Lower leg skin (tissue), 4 donors: ENCODE measurements at regions not wholly inside any gene's neighbourhood (a gene's known extent, or its start where the extent isn't known, plus 50 kb on each side); places are given as distances from the start of the nearest gene placed in this dataset.

Source experiments
- DNase-seq, 2 donors: peaks; one replicate each; pipeline ENCODE4 v3.0.0-alpha.2; 2019; ENCODE audit warnings: low spot score in 2 of 2
- H3K4me3 ChIP-seq: fragments of 200-600 bp; sonication (generic); 2 replicates; pipeline ENCODE4 v1.5.1; 2017; ENCODE audit warnings: mild to moderate bottlenecking, low read depth; ENCODE audit not compliant: poor library complexity, severe bottlenecking
- POLR2A ChIP-seq, 2 donors: fragments of 450-650 bp; IDR thresholded peaks; one replicate each; pipeline ENCODE4 v1.6.1; 2016 to 2017; ENCODE audit warnings: antibody characterized with exemption in 2 of 2, mild to moderate bottlenecking in 1 of 2, moderate library complexity in 1 of 2
- WGBS, 2 donors: methylation state at CpG; one replicate each; pipeline ENCODE4 v1.1.5; 2018; 5-methylcytosine and 5-hydroxymethylcytosine counted together
- intact Hi-C: fragments of 100-400 bp; cut with DNase I; formaldehyde crosslinking; loops from one replicate; pipeline ENCODE4 v1.15.0; 2023; ENCODE audit warnings: low total_unique reads
- TF ChIP-seq, protein P1 (sequence below), 3 donors: fragments of 450-650 bp; IDR thresholded peaks; one replicate each; pipeline ENCODE4 v1.5.1; 2016; ENCODE audit warnings: antibody characterized with exemption in 3 of 3, mild to moderate bottlenecking in 3 of 3, moderate library complexity in 2 of 3

DNA sequence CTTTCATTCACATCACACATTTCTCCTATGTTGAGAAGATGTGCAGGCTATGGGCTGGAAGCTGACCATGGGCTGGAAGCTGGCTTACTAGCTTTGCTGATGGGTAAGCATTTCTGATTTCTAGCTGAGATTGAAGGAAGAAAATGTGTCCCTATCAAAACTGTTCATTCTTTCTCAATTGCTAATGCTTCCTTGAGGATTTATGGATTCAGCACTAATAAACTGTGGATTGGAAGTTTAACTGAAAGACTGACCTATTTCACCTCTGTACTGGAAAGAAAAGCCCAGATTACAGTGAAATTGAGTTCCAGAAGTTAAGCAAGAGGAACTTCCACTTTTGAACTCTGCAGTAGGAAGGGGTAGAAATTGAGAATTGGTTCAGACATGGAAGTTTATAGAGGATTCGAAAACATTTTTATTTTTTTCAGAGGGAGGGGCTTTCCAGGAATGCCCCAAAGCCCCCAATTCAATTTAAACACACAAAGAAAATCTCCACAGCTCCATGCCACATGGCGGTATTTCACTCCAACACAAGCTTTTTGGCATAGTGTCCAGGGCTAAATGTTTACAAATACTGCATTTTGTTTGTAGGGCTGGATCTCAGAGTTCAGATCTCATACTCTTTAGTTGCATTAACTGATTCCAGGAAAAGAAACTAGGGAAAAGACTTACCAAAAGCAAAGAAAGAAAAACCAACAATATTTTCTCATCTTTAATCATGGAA lies 61.2 kb upstream of the ARGLU1 start:
- TF ChIP-seq POLR2A (IDR thresholded peaks at IDR 0.05), result no peak
- TF ChIP-seq, protein P1, sequence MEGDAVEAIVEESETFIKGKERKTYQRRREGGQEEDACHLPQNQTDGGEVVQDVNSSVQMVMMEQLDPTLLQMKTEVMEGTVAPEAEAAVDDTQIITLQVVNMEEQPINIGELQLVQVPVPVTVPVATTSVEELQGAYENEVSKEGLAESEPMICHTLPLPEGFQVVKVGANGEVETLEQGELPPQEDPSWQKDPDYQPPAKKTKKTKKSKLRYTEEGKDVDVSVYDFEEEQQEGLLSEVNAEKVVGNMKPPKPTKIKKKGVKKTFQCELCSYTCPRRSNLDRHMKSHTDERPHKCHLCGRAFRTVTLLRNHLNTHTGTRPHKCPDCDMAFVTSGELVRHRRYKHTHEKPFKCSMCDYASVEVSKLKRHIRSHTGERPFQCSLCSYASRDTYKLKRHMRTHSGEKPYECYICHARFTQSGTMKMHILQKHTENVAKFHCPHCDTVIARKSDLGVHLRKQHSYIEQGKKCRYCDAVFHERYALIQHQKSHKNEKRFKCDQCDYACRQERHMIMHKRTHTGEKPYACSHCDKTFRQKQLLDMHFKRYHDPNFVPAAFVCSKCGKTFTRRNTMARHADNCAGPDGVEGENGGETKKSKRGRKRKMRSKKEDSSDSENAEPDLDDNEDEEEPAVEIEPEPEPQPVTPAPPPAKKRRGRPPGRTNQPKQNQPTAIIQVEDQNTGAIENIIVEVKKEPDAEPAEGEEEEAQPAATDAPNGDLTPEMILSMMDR (IDR thresholded peaks at IDR 0.05), result no peak

DNA sequence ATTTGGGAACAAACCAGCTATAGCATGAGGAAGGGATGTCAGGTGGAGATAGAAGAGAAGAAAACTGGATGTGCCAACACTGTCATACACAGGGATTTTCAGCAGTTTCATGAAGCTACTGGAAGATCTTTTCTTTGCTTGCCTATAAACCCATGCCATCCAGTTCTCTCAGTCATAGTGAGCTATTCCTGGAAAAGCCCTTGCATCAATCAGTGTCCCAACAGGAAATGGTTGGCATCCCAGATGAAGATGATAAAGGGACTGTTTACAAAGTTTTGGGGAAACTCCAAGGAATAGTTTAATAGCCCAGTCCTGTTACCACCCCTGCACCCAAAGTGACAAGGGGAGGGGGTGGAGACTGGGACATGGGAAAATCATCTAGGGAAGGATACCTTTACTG lies 58.5 kb upstream of the ARGLU1 start:
- no peak for DNase-seq
- H3K4me3 ChIP-seq, result no peak overlapping the region
- TF ChIP-seq, protein P1 (IDR thresholded peaks at IDR 0.05), result no peak
- no peak for TF ChIP-seq POLR2A (IDR thresholded peaks at IDR 0.05)
- intact Hi-C loops, result no loop called here

More for the DNA sequence above, 61.2 kb upstream of the ARGLU1 start:
- H3K4me3 ChIP-seq, result no peak overlapping the region
- WGBS, 2 donors, result 60 to 86% methylated on average over 2 of the region's 2 CpGs
- intact Hi-C loops, result no loop called here
- DNase-seq, result peak in 1 of 2 donors; percentile 59

DNA sequence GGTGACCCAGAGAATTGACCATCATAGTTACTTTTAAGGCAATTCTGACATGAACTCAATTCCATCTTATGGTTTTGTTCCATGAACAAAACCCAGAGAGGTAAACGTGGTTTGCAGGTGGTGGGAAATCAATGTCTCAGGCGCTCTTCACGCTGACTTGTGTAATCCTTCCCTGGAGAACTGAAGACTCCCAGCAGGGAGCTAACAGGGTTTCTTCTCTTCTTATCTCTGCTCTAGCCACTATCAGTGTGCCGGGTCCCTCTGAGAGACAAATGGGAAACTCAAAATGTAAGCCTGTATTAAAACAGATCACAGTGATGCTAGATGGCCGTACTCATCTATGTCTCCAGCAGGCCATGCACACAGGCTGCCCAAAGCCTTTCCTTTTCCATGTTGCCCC lies 57.6 kb upstream of the ARGLU1 start:
- 92% methylated on average over 5 of the region's 5 CpGs for WGBS, 2 donors
- no peak overlapping the region for H3K4me3 ChIP-seq
- TF ChIP-seq POLR2A (IDR thresholded peaks at IDR 0.05), result no peak
- TF ChIP-seq, protein P1 (IDR thresholded peaks at IDR 0.05), result no peak
- no peak for DNase-seq
- intact Hi-C loops, result no loop called here

DNA sequence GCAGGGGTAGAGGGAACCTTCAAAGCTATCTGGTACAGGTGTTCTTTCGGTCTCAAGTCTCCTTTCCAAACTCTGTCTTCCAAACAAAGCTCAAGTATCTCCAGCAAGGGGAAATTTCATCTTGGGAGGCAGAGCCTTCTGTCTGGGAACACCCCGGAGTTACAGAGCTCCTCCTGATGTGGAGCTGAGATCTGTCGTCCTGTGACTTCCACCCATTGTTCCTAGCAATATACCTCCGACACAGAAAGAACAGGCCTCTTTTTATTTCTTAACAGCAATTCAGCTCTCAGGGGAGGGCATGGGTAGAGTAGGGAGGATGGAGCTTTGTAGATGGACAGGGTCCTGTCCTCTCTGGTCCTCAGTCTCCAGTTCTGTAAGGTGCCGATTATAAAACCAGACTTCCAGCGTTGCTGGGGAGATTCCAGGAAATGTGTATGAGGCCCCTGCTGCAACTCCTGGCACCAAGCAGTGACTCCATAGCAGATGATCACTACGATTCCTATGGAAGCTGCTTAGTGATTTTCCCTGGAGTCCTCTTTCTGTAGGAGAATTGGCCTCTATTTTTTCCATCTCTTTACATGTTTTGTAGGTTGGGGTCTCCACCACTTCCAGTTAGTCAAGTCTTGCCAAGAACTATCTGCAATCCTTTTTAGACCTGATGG lies 56.0 kb upstream of the ARGLU1 start:
- intact Hi-C loops, result no loop called here
- TF ChIP-seq POLR2A (IDR thresholded peaks at IDR 0.05), result no peak
- TF ChIP-seq, protein P1 (IDR thresholded peaks at IDR 0.05), result no peak
- 81 to 82% methylated on average over 7 of the region's 7 CpGs for WGBS, 2 donors
- H3K4me3 ChIP-seq, result no peak overlapping the region
- DNase-seq, result peak in 1 of 2 donors; percentile 18

DNA sequence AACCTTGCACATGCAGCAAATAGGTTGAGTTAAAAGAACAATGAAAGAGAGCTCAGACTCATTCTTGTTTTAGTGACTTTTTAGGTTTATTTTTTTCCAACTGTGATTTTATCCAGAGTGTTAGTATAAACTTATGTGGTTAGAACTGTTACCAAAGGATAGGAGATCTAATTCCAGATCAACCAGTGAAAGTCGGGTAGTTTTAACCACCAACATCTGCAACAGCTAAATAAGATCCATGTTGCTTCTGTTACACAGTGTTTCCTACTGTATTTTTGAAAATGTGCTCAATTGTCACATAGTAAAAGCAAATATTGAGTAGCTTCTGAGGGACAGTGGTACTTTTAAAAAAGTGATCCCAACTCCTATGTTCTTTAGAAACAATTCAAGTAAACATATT lies 53.9 kb upstream of the ARGLU1 start:
- TF ChIP-seq, protein P1 (IDR thresholded peaks at IDR 0.05), result no peak
- no peak for TF ChIP-seq POLR2A (IDR thresholded peaks at IDR 0.05)
- WGBS, 2 donors, result 68 to 72% methylated on average over 1 of the region's 1 CpG
- H3K4me3 ChIP-seq, result no peak overlapping the region
- DNase-seq, result no peak
- intact Hi-C loops, result no loop called here
